Epithelial cell of prostate (primary cell): ENCODE measurements at regions not wholly inside any gene's neighbourhood (a gene's known extent, or its start where the extent isn't known, plus 50 kb on each side); places are given as distances from the start of the nearest gene placed in this dataset.

Experiments used
- DNase-seq: peaks from one replicate; pipeline ENCODE4 v3.0.0-alpha.2; 2011; ENCODE audit warnings: low read depth, low spot score
- H3K27ac ChIP-seq: fragments of 450-650 bp; 2 replicates; pipeline ENCODE4 v1.5.1; 2017; ENCODE audit warnings: mild to moderate bottlenecking

- no peak overlapping the region for H3K27ac ChIP-seq
- DNase-seq = no peak
These were observed 70.3 kb upstream of the KLHL29 start for GRCh38 chr2:23314687-23315086.

- no peak for DNase-seq
- no peak overlapping the region for H3K27ac ChIP-seq
These were observed 64.9 kb upstream of the KLHL29 start for GRCh38 chr2:23320058-23320457.

- DNase-seq = no peak
- no peak overlapping the region for H3K27ac ChIP-seq
These were observed 63.2 kb upstream of the KLHL29 start for GRCh38 chr2:23321751-23322150.

GRCh38 chr2:23322567-23323197 lies 62.3 kb upstream of the KLHL29 start:
- H3K27ac ChIP-seq = no peak overlapping the region
- no peak for DNase-seq

GRCh38 chr2:23323198-23323916 lies 61.6 kb upstream of the KLHL29 start:
- H3K27ac ChIP-seq = no peak overlapping the region
- no peak for DNase-seq

- no peak overlapping the region for H3K27ac ChIP-seq
- DNase-seq = no peak
These were observed 60.9 kb upstream of the KLHL29 start for GRCh38 chr2:23323917-23324680.

- H3K27ac ChIP-seq = no peak overlapping the region
- DNase-seq = no peak
These were observed 58.6 kb upstream of the KLHL29 start for GRCh38 chr2:23326330-23326729.

GRCh38 chr2:23327416-23327815 lies 57.6 kb upstream of the KLHL29 start:
- H3K27ac ChIP-seq = no peak overlapping the region
- no peak for DNase-seq

- no peak for DNase-seq
- no peak overlapping the region for H3K27ac ChIP-seq
These were observed 57.1 kb upstream of the KLHL29 start for GRCh38 chr2:23327887-23328286.

GRCh38 chr2:23330214-23330613 lies 54.8 kb upstream of the KLHL29 start:
- no peak for DNase-seq
- H3K27ac ChIP-seq = no peak overlapping the region
